Keratinocyte (primary cell): ENCODE measurements at regions not wholly inside any gene's neighbourhood (a gene's known extent, or its start where the extent isn't known, plus 50 kb on each side); places are given as distances from the start of the nearest gene placed in this dataset.

Experiments used
- DNase-seq: peaks from one replicate; pipeline ENCODE4 v3.0.0-alpha.2; 2011; ENCODE audit warnings: low read depth, missing footprints, low spot score
- FAIRE-seq: peaks from 2 replicates; lab custom pipeline; 2011; peaks lifted over from hg19 to GRCh38; lab: Jason Lieb, UNC
- H2AFZ ChIP-seq: 2 replicates; pipeline ENCODE4 v1.6.0; 2012; ENCODE audit warnings: low read length, control low read depth, inconsistent platforms; ENCODE audit not compliant: control insufficient read depth
- H3K27ac ChIP-seq: 2 replicates; pipeline ENCODE4 v1.5.1; 2011; ENCODE audit warnings: low read length; ENCODE audit not compliant: control insufficient read depth, insufficient read depth
- H3K27me3 ChIP-seq: 3 replicates; pipeline ENCODE4 v1.6.0; 2011; ENCODE audit warnings: low read length; ENCODE audit not compliant: control insufficient read depth, insufficient read depth; ENCODE audit errors: extremely low read depth
- H3K36me3 ChIP-seq, 2 experiments: 2 replicates in 1 of 2; 3 replicates in 1 of 2; pipeline ENCODE4 v1.5.1; 2011; ENCODE audit warnings: low read length in 2 of 2, mild to moderate bottlenecking in 1 of 2; ENCODE audit not compliant: control insufficient read depth in 2 of 2, insufficient read depth in 2 of 2; ENCODE audit errors: extremely low read depth in 1 of 2
- H3K4me1 ChIP-seq: 3 replicates; pipeline ENCODE4 v1.5.1; 2011; ENCODE audit warnings: low read length; ENCODE audit not compliant: control insufficient read depth, insufficient read depth; ENCODE audit errors: extremely low read depth
- H3K4me2 ChIP-seq: 3 replicates; pipeline ENCODE4 v1.6.0; 2011; ENCODE audit warnings: low read depth, low read length; ENCODE audit not compliant: control insufficient read depth, insufficient read depth; ENCODE audit errors: extremely low read depth
- H3K4me3 ChIP-seq, 3 experiments: fragments of 200-600 bp in 1 of 3; sonication (generic) in 1 of 3; 2 replicates in 2 of 3; 3 replicates in 1 of 3; pipeline ENCODE4 v1.5.1; 2011 to 2016; ENCODE audit warnings: low read length in 3 of 3, mild to moderate bottlenecking in 3 of 3, control low read depth in 2 of 3, inconsistent platforms in 1 of 3, low read depth in 1 of 3, mixed read lengths in 1 of 3, mixed run types in 1 of 3, moderate library complexity in 1 of 3; ENCODE audit not compliant: control insufficient read depth in 2 of 3, insufficient read depth in 2 of 3; ENCODE audit errors: extremely low read depth in 1 of 3
- H3K79me2 ChIP-seq: 2 replicates; pipeline ENCODE4 v1.6.0; 2012; ENCODE audit warnings: low read length; ENCODE audit not compliant: control insufficient read depth, insufficient read depth
- H3K9ac ChIP-seq: 3 replicates; pipeline ENCODE4 v1.6.0; 2011; ENCODE audit warnings: low read length; ENCODE audit not compliant: control insufficient read depth, insufficient read depth; ENCODE audit errors: extremely low read depth
- H3K9me1 ChIP-seq: 3 replicates; pipeline ENCODE4 v1.6.0; 2011; ENCODE audit warnings: low read length; ENCODE audit not compliant: control insufficient read depth, insufficient read depth; ENCODE audit errors: extremely low read depth
- H3K9me3 ChIP-seq: 2 replicates; pipeline ENCODE4 v1.5.1; 2012; ENCODE audit warnings: low read depth, low read length; ENCODE audit not compliant: control insufficient read depth
- H4K20me1 ChIP-seq: 3 replicates; pipeline ENCODE4 v1.6.0; 2011; ENCODE audit warnings: low read length; ENCODE audit not compliant: control insufficient read depth, insufficient read depth; ENCODE audit errors: extremely low read depth
- EZH2 ChIP-seq: IDR thresholded peaks from one replicate; pipeline ENCODE4 v1.6.1; 2012; ENCODE audit warnings: inconsistent platforms, mild to moderate bottlenecking, low read length, moderate library complexity
- dilution Hi-C: fragments of 300-500 bp; cut with MboI; formaldehyde crosslinking; loops from one replicate; pipeline ENCODE4 v1.7.0; 2020; ENCODE audit warnings: low sequenced_read_pairs; ENCODE audit not compliant: extremely low pct_ligation_motif_present
- TF ChIP-seq, protein P1 (sequence below), 3 experiments: IDR thresholded peaks in 1 of 3; conservative IDR thresholded peaks in 1 of 3; optimal IDR thresholded peaks in 1 of 3; 2 replicates in 2 of 3; 3 replicates in 1 of 3; pipeline versions ENCODE3 to v1.5.1; 2011; ENCODE audit warnings: low read length in 3 of 3, mild to moderate bottlenecking in 3 of 3, moderate library complexity in 2 of 3, control low read depth in 1 of 3, inconsistent platforms in 1 of 3; ENCODE audit not compliant: insufficient read depth in 2 of 3; ENCODE audit errors: extremely low read depth in 1 of 3

DNA sequence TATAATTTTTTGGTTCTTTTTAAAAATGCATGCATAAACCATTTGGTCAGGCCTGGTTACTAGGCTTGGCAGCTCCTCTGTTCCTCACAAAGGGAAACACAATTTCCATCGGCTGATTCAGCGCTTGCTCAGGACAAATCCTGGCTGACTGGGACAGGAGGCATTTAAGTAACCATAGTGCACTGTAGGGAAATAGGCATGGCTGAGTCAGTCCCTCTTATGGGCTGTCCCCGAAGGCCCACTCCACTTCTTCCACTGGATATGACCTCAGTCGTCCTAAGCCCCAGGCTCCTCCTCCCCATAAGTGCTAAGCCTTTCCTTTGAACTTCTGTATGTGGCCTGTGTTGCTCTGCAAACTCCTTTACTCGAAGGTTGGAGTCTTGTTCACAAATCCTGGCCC, 71.2 kb upstream of the GLIS3 start:
- no peaks in the 10 kb centered on the region for H4K20me1 ChIP-seq
- TF ChIP-seq EZH2, result no peak
- TF ChIP-seq, protein P1, sequence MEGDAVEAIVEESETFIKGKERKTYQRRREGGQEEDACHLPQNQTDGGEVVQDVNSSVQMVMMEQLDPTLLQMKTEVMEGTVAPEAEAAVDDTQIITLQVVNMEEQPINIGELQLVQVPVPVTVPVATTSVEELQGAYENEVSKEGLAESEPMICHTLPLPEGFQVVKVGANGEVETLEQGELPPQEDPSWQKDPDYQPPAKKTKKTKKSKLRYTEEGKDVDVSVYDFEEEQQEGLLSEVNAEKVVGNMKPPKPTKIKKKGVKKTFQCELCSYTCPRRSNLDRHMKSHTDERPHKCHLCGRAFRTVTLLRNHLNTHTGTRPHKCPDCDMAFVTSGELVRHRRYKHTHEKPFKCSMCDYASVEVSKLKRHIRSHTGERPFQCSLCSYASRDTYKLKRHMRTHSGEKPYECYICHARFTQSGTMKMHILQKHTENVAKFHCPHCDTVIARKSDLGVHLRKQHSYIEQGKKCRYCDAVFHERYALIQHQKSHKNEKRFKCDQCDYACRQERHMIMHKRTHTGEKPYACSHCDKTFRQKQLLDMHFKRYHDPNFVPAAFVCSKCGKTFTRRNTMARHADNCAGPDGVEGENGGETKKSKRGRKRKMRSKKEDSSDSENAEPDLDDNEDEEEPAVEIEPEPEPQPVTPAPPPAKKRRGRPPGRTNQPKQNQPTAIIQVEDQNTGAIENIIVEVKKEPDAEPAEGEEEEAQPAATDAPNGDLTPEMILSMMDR (optimal IDR thresholded peaks at IDR 0.05 in 1 of 3, IDR thresholded peaks at IDR 0.05 in 1 of 3, conservative IDR thresholded peaks at IDR 0.05 in 1 of 3; ENCODE audit: extremely low read depth in 1 of 3, insufficient read depth in 2 of 3, low read length in 3 of 3), result no peak
- H3K27me3 ChIP-seq, result no peaks in the 10 kb centered on the region
- no peaks in the 10 kb centered on the region for H3K79me2 ChIP-seq
- no peak overlapping the region for H3K27ac ChIP-seq
- FAIRE-seq (peak; percentile 57), DNase-seq (peak; percentile 42)
- peaks cover 5% of the 10 kb centered on the region for H3K4me1 ChIP-seq
- H3K9me3 ChIP-seq, result no peaks in the 10 kb centered on the region
- H3K4me2 ChIP-seq, result no peak overlapping the region
- H2AFZ ChIP-seq, result no peak overlapping the region
- H3K9me1 ChIP-seq, result no peaks in the 10 kb centered on the region
- no peak overlapping the region for H3K4me3 ChIP-seq
- no peaks in the 10 kb centered on the region for H3K36me3 ChIP-seq
- dilution Hi-C loops, result no loop called here
- H3K9ac ChIP-seq, result no peak overlapping the region

DNA sequence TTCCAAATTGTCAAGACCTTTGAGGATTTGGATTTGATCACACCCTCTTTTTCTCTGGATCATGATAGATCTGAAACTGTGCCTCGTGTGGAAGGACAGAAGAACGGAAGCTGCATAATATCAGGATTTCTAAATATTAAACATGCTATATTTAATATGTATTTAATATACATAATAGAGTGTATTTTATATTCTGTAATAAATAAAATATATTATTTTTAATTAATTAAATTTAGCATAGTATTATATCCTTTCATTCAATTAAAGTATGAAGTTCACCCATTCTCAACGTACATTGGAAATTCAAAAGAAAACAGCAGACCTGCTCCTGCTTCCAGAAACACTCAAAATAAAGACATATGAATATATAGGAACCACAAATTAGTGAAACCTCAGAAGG, 70.6 kb upstream of the GLIS3 start:
- Histone ChIP-seq H2AFZ (no peak overlapping the region), H3K36me3 (no peaks in the 10 kb centered on the region), H3K27me3 (no peaks in the 10 kb centered on the region), H3K9ac (no peak overlapping the region), H3K9me3 (no peaks in the 10 kb centered on the region), H3K4me1 (peaks cover under 1% of the 10 kb centered on the region), H3K79me2 (no peaks in the 10 kb centered on the region), H3K9me1 (no peaks in the 10 kb centered on the region), H3K27ac (no peak overlapping the region), H3K4me2 (no peak overlapping the region), H4K20me1 (no peaks in the 10 kb centered on the region), H3K4me3 (no peak overlapping the region)
- dilution Hi-C loops, result no loop called here
- DNase-seq, result no peak
- TF ChIP-seq EZH2, result no peak
- TF ChIP-seq, protein P1 (optimal IDR thresholded peaks at IDR 0.05 in 1 of 3, IDR thresholded peaks at IDR 0.05 in 1 of 3, conservative IDR thresholded peaks at IDR 0.05 in 1 of 3; ENCODE audit: extremely low read depth in 1 of 3, insufficient read depth in 2 of 3, low read length in 3 of 3), result no peak
- no peak for FAIRE-seq
